Fibroblast of lung (primary cell): ENCODE measurements at regions not wholly inside any gene's neighbourhood (a gene's known extent, or its start where the extent isn't known, plus 50 kb on each side); places are given as distances from the start of the nearest gene placed in this dataset.

Experiments used
- DNase-seq, 2 donors: peaks; one replicate each; pipeline versions ENCODE4 v3.0.0 to v3.0.0-alpha.2; 2010; ENCODE audit warnings: low read depth in 2 of 2
- H2AFZ ChIP-seq: 2 replicates; pipeline ENCODE4 v1.5.1; 2012; ENCODE audit warnings: low read length, control low read depth, inconsistent platforms
- H3K27ac ChIP-seq: 2 replicates; pipeline ENCODE4 v1.5.1; 2011; ENCODE audit warnings: low read length, control low read depth; ENCODE audit not compliant: insufficient read depth
- H3K27me3 ChIP-seq: 2 replicates; pipeline ENCODE4 v1.5.1; 2011; ENCODE audit warnings: mild to moderate bottlenecking, low read length; ENCODE audit not compliant: control insufficient read depth, insufficient read depth
- H3K36me3 ChIP-seq: 2 replicates; pipeline ENCODE4 v1.5.1; 2011; ENCODE audit warnings: low read length; ENCODE audit not compliant: control insufficient read depth, insufficient read depth
- H3K4me1 ChIP-seq: 2 replicates; pipeline ENCODE4 v1.5.1; 2011; ENCODE audit warnings: low read length; ENCODE audit not compliant: control insufficient read depth, insufficient read depth; ENCODE audit errors: extremely low read depth
- H3K4me2 ChIP-seq: 2 replicates; pipeline ENCODE4 v1.5.1; 2011; ENCODE audit warnings: low read length, control low read depth; ENCODE audit not compliant: insufficient read depth; ENCODE audit errors: extremely low read depth
- H3K4me3 ChIP-seq, 4 experiments: fragments of 200-600 bp in 1 of 4; sonication (generic) in 1 of 4; replicated peaks in 1 of 4; 2 replicates each; pipeline ENCODE4 v1.5.1; 2011 to 2016; ENCODE audit warnings: low read length in 4 of 4, low read depth in 3 of 4, mild to moderate bottlenecking in 3 of 4, control low read depth in 2 of 4, inconsistent platforms in 1 of 4, mixed read lengths in 1 of 4; ENCODE audit not compliant: insufficient read depth in 1 of 4; ENCODE audit errors: control extremely low read depth in 1 of 4
- H3K79me2 ChIP-seq: 2 replicates; pipeline ENCODE4 v1.5.1; 2012; ENCODE audit warnings: mild to moderate bottlenecking, low read length, inconsistent platforms; ENCODE audit not compliant: control insufficient read depth, insufficient read depth
- H3K9ac ChIP-seq: 2 replicates; pipeline ENCODE4 v1.5.1; 2011; ENCODE audit warnings: mild to moderate bottlenecking, low read length, control low read depth; ENCODE audit not compliant: insufficient read depth
- H3K9me3 ChIP-seq: 2 replicates; pipeline ENCODE4 v1.5.1; 2012; ENCODE audit warnings: low read depth, low read length; ENCODE audit not compliant: control insufficient read depth, insufficient read depth
- H4K20me1 ChIP-seq: 2 replicates; pipeline ENCODE4 v1.5.1; 2011; ENCODE audit warnings: low read length; ENCODE audit not compliant: control insufficient read depth, insufficient read depth; ENCODE audit errors: extremely low read depth
- CTCF ChIP-seq, 2 donors: IDR thresholded peaks in 1 of 2; conservative IDR thresholded peaks in 1 of 2; 1 replicate in 1 of 2; 2 replicates in 1 of 2; pipeline ENCODE4 v1.5.1; 2011 to 2012; ENCODE audit warnings: low read length in 2 of 2, control low read depth in 1 of 2, inconsistent platforms in 1 of 2, low read depth in 1 of 2, mild to moderate bottlenecking in 1 of 2
- EZH2 ChIP-seq: IDR thresholded peaks from 2 replicates; pipeline ENCODE4 v1.5.1; 2012; ENCODE audit warnings: low read length, control low read depth, mild to moderate bottlenecking; ENCODE audit errors: missing control alignments

DNA sequence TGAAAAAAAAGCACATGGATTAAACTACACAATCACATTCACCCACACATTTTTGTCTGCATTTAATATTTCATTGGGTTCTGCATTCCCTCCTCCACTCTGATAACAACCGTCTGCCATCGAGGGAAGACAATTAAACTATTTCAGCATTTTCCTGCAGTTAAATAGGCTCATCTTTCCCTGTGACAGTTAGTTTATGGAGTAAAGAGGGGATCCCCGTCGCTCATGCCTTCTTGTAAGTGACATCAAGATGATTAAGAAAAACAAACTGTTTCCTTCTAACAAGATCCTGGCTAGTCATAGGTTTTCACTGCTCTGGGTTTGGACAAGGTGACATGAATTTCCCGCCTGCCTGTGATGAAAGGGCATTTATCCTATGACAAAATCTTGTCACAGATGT is 98.0 kb upstream of the DYNLRB2 start:
- no peaks in the 10 kb centered on the region for H3K27me3 ChIP-seq
- H3K27ac ChIP-seq, result no peak overlapping the region
- no peak overlapping the region for H3K9ac ChIP-seq
- DNase-seq, result no peak
- H3K4me1 ChIP-seq, result no peaks in the 10 kb centered on the region
- no peak for TF ChIP-seq CTCF (conservative IDR thresholded peaks at IDR 0.05 in 1 of 2, IDR thresholded peaks at IDR 0.05 in 1 of 2; ENCODE audit: low read depth in 1 of 2, low read length in 2 of 2)
- TF ChIP-seq EZH2, result no peak
- H2AFZ ChIP-seq, result no peak overlapping the region
- H3K4me3 ChIP-seq, result no peak overlapping the region
- no peaks in the 10 kb centered on the region for H4K20me1 ChIP-seq
- H3K79me2 ChIP-seq, result no peaks in the 10 kb centered on the region
- H3K36me3 ChIP-seq, result no peaks in the 10 kb centered on the region
- H3K9me3 ChIP-seq, result no peaks in the 10 kb centered on the region
- H3K4me2 ChIP-seq, result no peak overlapping the region

DNA sequence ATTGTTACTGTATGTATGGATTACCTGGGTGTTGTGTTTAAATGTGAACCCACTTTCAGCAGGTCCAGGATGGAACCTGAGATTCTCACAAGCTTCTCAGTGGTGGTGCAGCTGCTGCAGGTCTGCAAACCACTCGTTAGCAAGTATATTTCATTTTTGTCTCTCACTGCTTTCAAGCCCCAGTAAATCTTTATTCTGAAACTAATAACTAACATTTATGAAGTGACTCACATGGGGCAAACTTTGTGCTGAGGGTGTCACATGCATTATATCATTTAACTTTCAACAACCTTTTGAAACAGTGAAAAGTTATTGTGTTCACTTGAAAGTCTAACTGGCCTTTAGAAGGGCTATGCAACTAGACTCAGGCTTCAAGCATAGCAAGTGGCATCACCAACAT is 98.9 kb upstream of the DYNLRB2 start:
- TF ChIP-seq EZH2 (no peak), CTCF (conservative IDR thresholded peaks at IDR 0.05 in 1 of 2, IDR thresholded peaks at IDR 0.05 in 1 of 2; ENCODE audit: low read depth in 1 of 2, low read length in 2 of 2) (no peak)
- Histone ChIP-seq H3K36me3 (no peaks in the 10 kb centered on the region), H3K4me2 (no peak overlapping the region), H4K20me1 (no peaks in the 10 kb centered on the region), H3K27ac (no peak overlapping the region), H2AFZ (no peak overlapping the region), H3K27me3 (no peaks in the 10 kb centered on the region), H3K9ac (no peak overlapping the region), H3K4me1 (no peaks in the 10 kb centered on the region), H3K4me3 (no peak overlapping the region), H3K9me3 (no peaks in the 10 kb centered on the region), H3K79me2 (no peaks in the 10 kb centered on the region)
- no peak for DNase-seq

- Histone ChIP-seq H3K9me3 (no peaks in the 10 kb centered on the region), H3K4me2 (no peak overlapping the region), H3K79me2 (no peaks in the 10 kb centered on the region), H3K27ac (no peak overlapping the region), H2AFZ (no peak overlapping the region), H3K27me3 (no peaks in the 10 kb centered on the region), H3K4me1 (no peaks in the 10 kb centered on the region), H3K9ac (no peak overlapping the region), H3K4me3 (no peak overlapping the region), H4K20me1 (no peaks in the 10 kb centered on the region), H3K36me3 (no peaks in the 10 kb centered on the region)
- TF ChIP-seq CTCF (conservative IDR thresholded peaks at IDR 0.05 in 1 of 2, IDR thresholded peaks at IDR 0.05 in 1 of 2; ENCODE audit: low read depth in 1 of 2, low read length in 2 of 2) (no peak), EZH2 (no peak)
- DNase-seq, result no peak
These were observed 100.1 kb upstream of the DYNLRB2 start for GRCh38 chr16:80440667-80441066.
